IgD-negative memory B cell (primary cell): ENCODE measurements at regions not wholly inside any gene's neighbourhood (a gene's known extent, or its start where the extent isn't known, plus 50 kb on each side); places are given as distances from the start of the nearest gene placed in this dataset.
A peak's percentile ranks its signal among the peaks of the same experiment; 100 is the strongest.
"Not testable (repeated sequence)": the region's sequence is repeated elsewhere in the genome, so short reads cannot be mapped to it uniquely, and the experiment has no call there.

Experiments
- H3K27ac Mint-ChIP-seq, 3 donors: one replicate each; pipeline ENCODE4 v1.8.0; 2020 to 2022; ENCODE audit warnings: mild to moderate bottlenecking in 3 of 3, mixed read lengths in 3 of 3, moderate library complexity in 1 of 3
- H3K27me3 Mint-ChIP-seq: one replicate; pipeline ENCODE4 v1.8.0; 2021; ENCODE audit warnings: mixed read lengths
- H3K36me3 Mint-ChIP-seq: one replicate; pipeline ENCODE4 v1.8.0; 2020; ENCODE audit warnings: mild to moderate bottlenecking, mixed read lengths
- H3K4me1 Mint-ChIP-seq, 3 donors: one replicate each; pipeline ENCODE4 v1.8.0; 2020 to 2022; ENCODE audit warnings: mixed read lengths in 3 of 3, mild to moderate bottlenecking in 1 of 3
- H3K4me3 Mint-ChIP-seq, 4 donors: one replicate each; pipeline ENCODE4 v1.8.0; 2020 to 2022; ENCODE audit warnings: mild to moderate bottlenecking in 4 of 4, mixed read lengths in 4 of 4, moderate library complexity in 3 of 4
- H3K9me3 Mint-ChIP-seq, 3 donors: one replicate each; pipeline ENCODE4 v1.8.0; 2020 to 2021; ENCODE audit warnings: mixed read lengths in 3 of 3, mild to moderate bottlenecking in 1 of 3

- H3K9me3 Mint-ChIP-seq = peaks cover 0 to 4% (median 0%) of the 10 kb centered on the region in 3 donors
- no peaks in the 10 kb centered on the region for H3K27me3 Mint-ChIP-seq
- no peaks in the 10 kb centered on the region for H3K36me3 Mint-ChIP-seq
- no peaks in the 10 kb centered on the region for H3K4me1 Mint-ChIP-seq
- no peak overlapping the region for H3K4me3 Mint-ChIP-seq
- no peak overlapping the region for H3K27ac Mint-ChIP-seq
These were observed 443.0 kb downstream of the PCDH10 start for GRCh38 chr4:133592106-133592505.

GRCh38 chr4:133588306-133588705, 439.2 kb downstream of the PCDH10 start:
- H3K4me1 Mint-ChIP-seq = no peaks in the 10 kb centered on the region

DNA sequence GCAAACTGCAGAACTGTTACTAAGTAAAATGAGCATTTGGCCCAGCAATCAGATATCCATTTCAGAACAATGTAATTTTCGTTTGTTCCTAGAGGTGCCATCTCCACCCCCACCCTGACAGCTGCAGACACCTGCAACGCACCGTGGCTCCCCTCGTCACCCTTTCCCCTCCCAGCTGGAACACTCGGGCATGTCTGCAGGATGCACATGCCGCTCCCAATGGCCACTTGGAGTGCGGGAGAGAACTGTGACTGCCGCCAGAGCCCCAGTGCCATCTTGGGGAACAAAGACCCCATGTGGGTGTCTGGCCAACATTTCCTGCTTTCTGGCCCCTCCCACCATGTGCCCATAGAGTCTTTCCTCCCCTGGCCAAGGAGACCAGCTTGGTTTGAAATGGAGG, 436.2 kb downstream of the PCDH10 start:
- Mint-ChIP-seq H3K36me3 (no peaks in the 10 kb centered on the region), H3K4me3 (no peak overlapping the region), H3K4me1 (no peaks in the 10 kb centered on the region), H3K27ac (no peak overlapping the region), H3K27me3 (no peaks in the 10 kb centered on the region), H3K9me3 (no peaks in the 10 kb centered on the region)

More at GRCh38 chr4:133588306-133588705, 439.2 kb downstream of the PCDH10 start:
- Mint-ChIP-seq H3K4me3 (no peak overlapping the region), H3K27ac (no peak overlapping the region), H3K27me3 (no peaks in the 10 kb centered on the region), H3K9me3 (peaks cover 0 to 4% (median 0%) of the 10 kb centered on the region in 3 donors), H3K36me3 (no peaks in the 10 kb centered on the region)

DNA sequence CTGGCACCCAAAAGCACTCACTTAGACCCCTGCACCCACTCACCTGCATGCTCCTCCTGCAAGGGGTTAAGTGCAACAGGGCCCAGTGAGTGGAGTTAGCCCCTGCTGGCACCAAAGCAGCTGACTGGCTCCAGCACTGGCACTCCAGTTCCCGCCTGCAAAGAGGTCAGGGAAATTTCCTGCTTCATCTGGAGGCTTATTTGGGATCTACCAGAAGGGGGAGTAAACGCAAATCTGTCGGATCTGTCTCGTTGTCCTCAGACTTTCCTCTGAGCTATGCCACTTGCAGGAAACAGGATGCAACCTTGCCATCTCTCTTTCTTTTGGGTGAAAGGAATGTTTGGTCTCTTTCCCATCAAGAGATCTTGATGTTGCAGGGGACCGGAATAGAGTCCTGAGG, 435.6 kb downstream of the PCDH10 start:
- H3K9me3 Mint-ChIP-seq = no peaks in the 10 kb centered on the region

DNA sequence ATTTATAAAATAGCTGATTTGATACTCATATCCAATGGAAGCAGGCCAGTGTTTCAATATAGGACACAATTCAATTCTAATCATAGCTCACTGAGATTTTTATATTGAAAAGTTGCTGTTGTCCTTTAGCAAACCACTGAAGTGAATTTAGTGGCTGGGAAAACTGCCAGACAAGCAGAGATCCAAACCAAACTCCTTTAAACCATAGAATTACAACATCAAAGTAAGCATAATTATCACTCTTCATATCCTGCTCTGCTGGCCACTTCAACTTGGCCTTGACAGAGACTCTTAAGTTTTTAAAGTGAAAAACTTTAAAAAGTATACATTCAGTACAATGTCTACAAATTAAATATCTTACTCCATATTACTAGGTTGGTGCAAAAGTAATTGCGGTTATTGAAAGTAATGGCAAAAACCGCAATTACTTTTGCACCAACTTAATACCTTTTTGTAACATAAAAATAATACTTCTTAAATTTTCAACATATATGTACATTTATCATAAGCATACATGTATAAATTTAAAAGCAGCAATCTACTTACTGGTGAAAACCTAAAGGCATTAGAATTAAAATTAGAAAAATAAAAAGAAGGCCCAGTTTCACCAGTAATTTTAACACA, 433.0 kb downstream of the PCDH10 start:
- H3K4me1 Mint-ChIP-seq = peaks cover 0 to 2% (median 0%) of the 10 kb centered on the region in 3 donors
- H3K9me3 Mint-ChIP-seq = peaks cover 0 to 6% (median 2%) of the 10 kb centered on the region in 3 donors
- no peaks in the 10 kb centered on the region for H3K27me3 Mint-ChIP-seq
- no peaks in the 10 kb centered on the region for H3K36me3 Mint-ChIP-seq
- H3K27ac Mint-ChIP-seq = no peak overlapping the region
- no peak overlapping the region for H3K4me3 Mint-ChIP-seq

More for the DNA sequence above, 435.6 kb downstream of the PCDH10 start:
- peaks cover 0 to 2% (median 0%) of the 10 kb centered on the region in 3 donors for H3K4me1 Mint-ChIP-seq
- no peak overlapping the region for H3K27ac Mint-ChIP-seq
- no peaks in the 10 kb centered on the region for H3K27me3 Mint-ChIP-seq
- no peak overlapping the region for H3K4me3 Mint-ChIP-seq
- H3K36me3 Mint-ChIP-seq = no peaks in the 10 kb centered on the region

DNA sequence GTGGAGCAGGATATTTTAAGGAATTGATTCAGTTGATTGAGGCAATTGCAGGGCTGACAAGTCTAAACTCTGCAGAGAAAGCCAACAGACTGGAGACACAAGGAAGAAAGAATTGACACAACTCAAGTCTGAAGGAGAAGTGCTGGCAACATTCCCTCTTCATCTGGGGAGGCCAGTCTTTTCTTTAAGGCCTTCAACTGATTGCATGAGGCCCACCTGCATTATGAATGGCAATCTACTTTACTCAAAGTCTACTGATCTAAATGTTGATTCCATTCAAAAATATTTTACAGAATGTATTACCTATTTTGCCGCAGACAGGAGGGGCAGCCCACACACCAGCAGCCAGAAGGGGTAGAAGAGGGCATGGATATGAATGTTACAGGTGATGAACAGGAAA, 425.2 kb downstream of the PCDH10 start:
- no peak overlapping the region for H3K27ac Mint-ChIP-seq
- peaks cover 0 to 13% (median 3%) of the 10 kb centered on the region in 3 donors for H3K9me3 Mint-ChIP-seq
- H3K4me1 Mint-ChIP-seq = no peaks in the 10 kb centered on the region
- no peak overlapping the region for H3K4me3 Mint-ChIP-seq
- peaks cover 1% of the 10 kb centered on the region for H3K36me3 Mint-ChIP-seq
- H3K27me3 Mint-ChIP-seq = no peaks in the 10 kb centered on the region

DNA sequence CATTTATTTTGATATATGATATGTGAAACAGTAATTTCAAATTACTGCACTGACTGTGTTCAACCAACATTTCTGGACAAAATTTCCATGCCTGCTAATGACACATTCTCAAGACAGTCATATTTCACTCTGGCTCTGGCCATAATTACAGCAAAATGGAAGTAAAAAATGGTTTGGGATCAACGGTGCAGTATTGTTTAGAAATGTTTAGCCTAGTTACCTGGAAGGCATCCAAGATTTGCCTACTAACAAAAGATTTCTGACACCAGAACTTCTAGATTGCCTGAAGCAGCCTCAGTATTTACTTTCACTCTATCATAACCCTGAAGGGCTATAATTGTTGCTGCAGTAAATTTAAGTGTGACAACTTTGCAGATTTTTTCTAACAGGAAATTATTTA, 416.3 kb downstream of the PCDH10 start:
- Mint-ChIP-seq H3K36me3 (no peaks in the 10 kb centered on the region), H3K4me3 (no peak overlapping the region), H3K27ac (no peak overlapping the region), H3K4me1 (no peaks in the 10 kb centered on the region), H3K27me3 (no peaks in the 10 kb centered on the region), H3K9me3 (no peaks in the 10 kb centered on the region)

DNA sequence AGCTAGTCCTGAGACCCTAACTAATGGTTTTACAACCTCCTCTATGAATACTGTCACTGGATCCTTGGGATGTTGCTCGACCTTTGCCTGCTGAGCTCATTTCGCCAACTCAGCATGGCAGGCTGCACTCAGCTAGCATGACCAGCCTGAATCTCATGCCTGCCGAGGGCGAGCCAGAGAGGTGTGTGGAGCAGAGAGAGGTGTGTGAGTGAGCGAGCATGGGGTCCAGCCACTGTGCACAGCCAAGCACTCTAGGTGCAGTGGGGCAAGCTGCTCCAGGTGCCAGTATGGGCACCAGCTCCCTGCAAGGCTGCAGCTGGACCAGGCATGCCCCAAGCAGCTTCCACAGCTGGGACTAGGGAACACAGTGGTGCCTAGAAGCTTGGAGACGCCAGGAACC, 410.9 kb downstream of the PCDH10 start:
- H3K4me3 Mint-ChIP-seq = peak overlapping the region in 1 of 4 donors; percentile 74
- no peaks in the 10 kb centered on the region for H3K27me3 Mint-ChIP-seq
- H3K27ac Mint-ChIP-seq = no peak overlapping the region
- peaks cover 0 to 3% (median 0%) of the 10 kb centered on the region in 3 donors for H3K9me3 Mint-ChIP-seq
- H3K4me1 Mint-ChIP-seq = no peaks in the 10 kb centered on the region
- H3K36me3 Mint-ChIP-seq = no peaks in the 10 kb centered on the region

DNA sequence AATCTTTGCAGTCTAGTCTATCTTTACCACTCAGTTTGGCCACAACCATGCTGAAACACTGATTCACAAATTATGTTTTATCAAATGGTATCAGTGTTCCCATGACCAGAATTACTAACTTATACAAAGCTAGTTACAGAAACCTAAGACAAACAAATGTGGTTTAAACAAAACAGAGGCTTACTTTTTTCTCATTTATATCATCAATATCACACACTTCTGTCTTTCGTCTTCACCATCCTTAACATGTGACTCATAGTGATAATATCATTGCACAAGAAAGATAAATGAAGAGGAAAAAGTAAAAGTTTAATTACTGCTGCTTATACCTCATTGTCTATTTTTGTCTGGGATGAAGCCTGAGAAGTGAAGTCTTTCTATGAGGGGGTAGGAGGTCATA, 406.6 kb downstream of the PCDH10 start:
- no peak overlapping the region for H3K4me3 Mint-ChIP-seq
- H3K36me3 Mint-ChIP-seq = no peaks in the 10 kb centered on the region
- H3K27ac Mint-ChIP-seq = no peak overlapping the region
- no peaks in the 10 kb centered on the region for H3K27me3 Mint-ChIP-seq
- H3K9me3 Mint-ChIP-seq = peaks cover 0 to 6% (median 0%) of the 10 kb centered on the region in 3 donors
- no peaks in the 10 kb centered on the region for H3K4me1 Mint-ChIP-seq

GRCh38 chr4:133550436-133550835, 401.3 kb downstream of the PCDH10 start:
- Mint-ChIP-seq H3K4me1 (no peaks in the 10 kb centered on the region), H3K27me3 (no peaks in the 10 kb centered on the region), H3K36me3 (no peaks in the 10 kb centered on the region), H3K4me3 (no peak overlapping the region), H3K9me3 (peaks cover 2 to 4% (median 2%) of the 10 kb centered on the region in 3 donors), H3K27ac (no peak overlapping the region)

DNA sequence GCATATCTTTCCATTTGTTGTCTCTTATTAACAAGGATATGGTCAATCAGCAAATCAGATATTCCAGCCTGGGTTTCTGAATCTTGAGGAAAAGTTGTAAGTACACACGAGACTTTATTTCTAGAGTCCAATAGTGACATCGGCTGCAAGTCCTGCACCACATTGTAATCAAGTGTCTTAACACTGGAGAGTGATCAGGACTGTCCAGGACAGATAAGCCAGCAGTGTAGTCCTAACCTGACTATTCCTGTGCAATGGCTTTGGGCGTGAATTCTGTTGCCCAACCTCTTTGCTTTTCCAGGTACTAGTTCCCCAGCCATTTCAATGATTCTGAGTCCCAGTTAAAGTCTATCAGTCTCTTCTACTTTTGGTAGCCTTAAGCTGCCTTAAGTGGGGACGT, 395.0 kb downstream of the PCDH10 start:
- H3K36me3 Mint-ChIP-seq = no peaks in the 10 kb centered on the region
- peaks cover 0 to 17% (median under 1%) of the 10 kb centered on the region in 3 donors for H3K9me3 Mint-ChIP-seq
- no peak overlapping the region for H3K27ac Mint-ChIP-seq
- H3K27me3 Mint-ChIP-seq = no peaks in the 10 kb centered on the region
- no peak overlapping the region for H3K4me3 Mint-ChIP-seq
- no peaks in the 10 kb centered on the region for H3K4me1 Mint-ChIP-seq

GRCh38 chr4:133537780-133538281, 388.7 kb downstream of the PCDH10 start:
- no peaks in the 10 kb centered on the region for H3K4me1 Mint-ChIP-seq
- H3K27ac Mint-ChIP-seq = no peak overlapping the region
- no peaks in the 10 kb centered on the region for H3K27me3 Mint-ChIP-seq
- no peaks in the 10 kb centered on the region for H3K36me3 Mint-ChIP-seq
- peaks cover 5 to 8% (median 6%) of the 10 kb centered on the region in 3 donors for H3K9me3 Mint-ChIP-seq
- H3K4me3 Mint-ChIP-seq = no peak overlapping the region

GRCh38 chr4:133534224-133534623, 385.1 kb downstream of the PCDH10 start:
- not testable (repeated sequence) for H3K9me3 Mint-ChIP-seq, H3K36me3 Mint-ChIP-seq, H3K4me1 Mint-ChIP-seq, H3K27ac Mint-ChIP-seq, H3K27me3 Mint-ChIP-seq, H3K4me3 Mint-ChIP-seq

- no peaks in the 10 kb centered on the region for H3K36me3 Mint-ChIP-seq
- H3K4me1 Mint-ChIP-seq = no peaks in the 10 kb centered on the region
- no peaks in the 10 kb centered on the region for H3K27me3 Mint-ChIP-seq
- H3K27ac Mint-ChIP-seq = no peak overlapping the region
- peaks cover 0 to 4% (median 2%) of the 10 kb centered on the region in 3 donors for H3K9me3 Mint-ChIP-seq
- H3K4me3 Mint-ChIP-seq = no peak overlapping the region
These were observed 375.3 kb downstream of the PCDH10 start for GRCh38 chr4:133524369-133524768.

GRCh38 chr4:133513901-133514300, 364.8 kb downstream of the PCDH10 start:
- no peaks in the 10 kb centered on the region for H3K27me3 Mint-ChIP-seq
- H3K4me3 Mint-ChIP-seq = no peak overlapping the region
- no peak overlapping the region for H3K27ac Mint-ChIP-seq
- H3K36me3 Mint-ChIP-seq = peaks cover 2% of the 10 kb centered on the region
- H3K4me1 Mint-ChIP-seq = no peaks in the 10 kb centered on the region
- H3K9me3 Mint-ChIP-seq = peaks cover 0 to 14% (median 9%) of the 10 kb centered on the region in 3 donors

DNA sequence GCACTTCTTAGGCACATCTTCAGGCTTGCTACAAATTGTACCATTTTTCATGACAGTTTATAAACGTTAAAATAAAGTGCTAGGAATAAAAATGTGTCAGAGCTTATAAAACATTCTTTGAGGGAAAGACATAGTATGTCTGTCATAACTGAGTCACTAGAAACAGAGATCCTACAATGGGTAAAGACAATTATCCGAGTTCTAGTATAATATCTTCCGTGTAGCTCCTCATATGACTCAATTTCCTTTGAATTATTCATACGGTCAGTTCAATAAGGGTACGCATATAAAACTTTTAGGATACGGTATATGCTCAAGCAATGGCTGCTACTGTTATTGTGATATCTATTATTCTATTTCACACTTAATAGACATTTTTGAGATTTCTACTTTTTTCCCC, 349.1 kb downstream of the PCDH10 start:
- Mint-ChIP-seq H3K36me3 (no peaks in the 10 kb centered on the region), H3K4me3 (no peak overlapping the region), H3K4me1 (peaks cover 0 to 2% (median 0%) of the 10 kb centered on the region in 3 donors), H3K9me3 (peaks cover 0 to 15% (median 2%) of the 10 kb centered on the region in 3 donors), H3K27ac (no peak overlapping the region), H3K27me3 (no peaks in the 10 kb centered on the region)
